Osteocyte (in vitro differentiated cells): ENCODE measurements at regions not wholly inside any gene's neighbourhood (a gene's known extent, or its start where the extent isn't known, plus 50 kb on each side); places are given as distances from the start of the nearest gene placed in this dataset.
"Not testable (repeated sequence)": the region's sequence is repeated elsewhere in the genome, so short reads cannot be mapped to it uniquely, and the experiment has no call there.

Experiments used
- DNase-seq: peaks from one replicate; pipeline ENCODE4 v3.0.0; 2021; ENCODE audit warnings: mixed read lengths; ENCODE audit not compliant: unreplicated experiment; ENCODE audit errors: extremely low spot score
- H3K27ac Mint-ChIP-seq: one replicate; pipeline ENCODE4 v1.8.0; 2021; ENCODE audit warnings: mild to moderate bottlenecking, mixed read lengths; ENCODE audit not compliant: unreplicated experiment
- H3K27me3 Mint-ChIP-seq: one replicate; pipeline ENCODE4 v1.8.0; 2021; ENCODE audit warnings: mixed read lengths; ENCODE audit not compliant: unreplicated experiment
- H3K36me3 Mint-ChIP-seq: one replicate; pipeline ENCODE4 v1.8.0; 2021; ENCODE audit warnings: mixed read lengths; ENCODE audit not compliant: unreplicated experiment
- H3K4me1 Mint-ChIP-seq: one replicate; pipeline ENCODE4 v1.8.0; 2021; ENCODE audit warnings: mixed read lengths; ENCODE audit not compliant: unreplicated experiment
- H3K4me3 Mint-ChIP-seq: one replicate; pipeline ENCODE4 v1.8.0; 2021; ENCODE audit warnings: mild to moderate bottlenecking, moderate library complexity, mixed read lengths; ENCODE audit not compliant: unreplicated experiment
- H3K9me3 Mint-ChIP-seq: one replicate; pipeline ENCODE4 v1.8.0; 2021; ENCODE audit warnings: mixed read lengths; ENCODE audit not compliant: unreplicated experiment
- CTCF ChIP-seq: fragments of 200-600 bp; sonication (generic); IDR thresholded peaks from 2 replicates; pipeline ENCODE4 v1.5.0; 2021; ENCODE audit warnings: antibody characterized with exemption, mild to moderate bottlenecking, moderate library complexity

GRCh38 chr5:87733897-87734296, 321.2 kb upstream of the CCNH start:
- Mint-ChIP-seq H3K27me3 (no peaks in the 10 kb centered on the region), H3K4me3 (no peak overlapping the region), H3K36me3 (no peaks in the 10 kb centered on the region), H3K4me1 (no peaks in the 10 kb centered on the region), H3K9me3 (no peaks in the 10 kb centered on the region), H3K27ac (no peak overlapping the region)
- TF ChIP-seq CTCF: no peak
- no peak for DNase-seq

GRCh38 chr5:87732875-87733768, 320.4 kb upstream of the CCNH start:
- no peaks in the 10 kb centered on the region for H3K27me3 Mint-ChIP-seq
- no peaks in the 10 kb centered on the region for H3K36me3 Mint-ChIP-seq
- no peak overlapping the region for H3K27ac Mint-ChIP-seq
- no peak overlapping the region for H3K4me3 Mint-ChIP-seq
- no peaks in the 10 kb centered on the region for H3K4me1 Mint-ChIP-seq
- DNase-seq: no peak
- no peaks in the 10 kb centered on the region for H3K9me3 Mint-ChIP-seq
- TF ChIP-seq CTCF: no peak

- DNase-seq: no peak
- TF ChIP-seq CTCF: no peak
These were observed 317.1 kb upstream of the CCNH start for GRCh38 chr5:87729781-87730180.

GRCh38 chr5:87722286-87722685, 309.6 kb upstream of the CCNH start:
- H3K27ac Mint-ChIP-seq: no peak overlapping the region
- TF ChIP-seq CTCF: no peak
- H3K27me3 Mint-ChIP-seq: no peaks in the 10 kb centered on the region

More at GRCh38 chr5:87729781-87730180, 317.1 kb upstream of the CCNH start:
- Mint-ChIP-seq H3K9me3 (no peaks in the 10 kb centered on the region), H3K27me3 (no peaks in the 10 kb centered on the region), H3K4me3 (no peak overlapping the region), H3K4me1 (no peaks in the 10 kb centered on the region), H3K27ac (no peak overlapping the region), H3K36me3 (no peaks in the 10 kb centered on the region)

GRCh38 chr5:87718224-87718925, 305.6 kb upstream of the CCNH start:
- H3K27me3 Mint-ChIP-seq, H3K4me3 Mint-ChIP-seq, H3K36me3 Mint-ChIP-seq, H3K27ac Mint-ChIP-seq, DNase-seq, H3K4me1 Mint-ChIP-seq: not testable (repeated sequence)
- H3K9me3 Mint-ChIP-seq: peaks cover 20% of the 10 kb centered on the region

More at GRCh38 chr5:87722286-87722685, 309.6 kb upstream of the CCNH start:
- H3K36me3 Mint-ChIP-seq: no peaks in the 10 kb centered on the region
- H3K9me3 Mint-ChIP-seq: peaks cover 20% of the 10 kb centered on the region
- DNase-seq: no peak
- H3K4me1 Mint-ChIP-seq: no peaks in the 10 kb centered on the region
- H3K4me3 Mint-ChIP-seq: no peak overlapping the region
